Kidney epithelial cell (primary cell): ENCODE measurements at regions not wholly inside any gene's neighbourhood (a gene's known extent, or its start where the extent isn't known, plus 50 kb on each side); places are given as distances from the start of the nearest gene placed in this dataset.

Source experiments
- DNase-seq: peaks from one replicate; pipeline ENCODE4 v3.0.0-alpha.2; 2010; ENCODE audit warnings: low read depth
- H3K27me3 ChIP-seq: 2 replicates; pipeline ENCODE4 v1.6.0; 2011; ENCODE audit warnings: low read length; ENCODE audit not compliant: control insufficient read depth, insufficient read depth
- H3K36me3 ChIP-seq: 2 replicates; pipeline ENCODE4 v1.5.1; 2011; ENCODE audit warnings: low read length; ENCODE audit not compliant: control insufficient read depth, insufficient read depth
- H3K4me3 ChIP-seq: 2 replicates; pipeline ENCODE4 v1.5.1; 2011; ENCODE audit warnings: low read depth, mild to moderate bottlenecking, control low read depth, low read length
- TF ChIP-seq, protein P1 (sequence below): IDR thresholded peaks from 2 replicates; pipeline ENCODE4 v1.5.1; 2011; ENCODE audit warnings: mild to moderate bottlenecking, moderate library complexity, low read length, control low read depth, inconsistent platforms; ENCODE audit not compliant: insufficient read depth, poor library complexity, severe bottlenecking

DNA sequence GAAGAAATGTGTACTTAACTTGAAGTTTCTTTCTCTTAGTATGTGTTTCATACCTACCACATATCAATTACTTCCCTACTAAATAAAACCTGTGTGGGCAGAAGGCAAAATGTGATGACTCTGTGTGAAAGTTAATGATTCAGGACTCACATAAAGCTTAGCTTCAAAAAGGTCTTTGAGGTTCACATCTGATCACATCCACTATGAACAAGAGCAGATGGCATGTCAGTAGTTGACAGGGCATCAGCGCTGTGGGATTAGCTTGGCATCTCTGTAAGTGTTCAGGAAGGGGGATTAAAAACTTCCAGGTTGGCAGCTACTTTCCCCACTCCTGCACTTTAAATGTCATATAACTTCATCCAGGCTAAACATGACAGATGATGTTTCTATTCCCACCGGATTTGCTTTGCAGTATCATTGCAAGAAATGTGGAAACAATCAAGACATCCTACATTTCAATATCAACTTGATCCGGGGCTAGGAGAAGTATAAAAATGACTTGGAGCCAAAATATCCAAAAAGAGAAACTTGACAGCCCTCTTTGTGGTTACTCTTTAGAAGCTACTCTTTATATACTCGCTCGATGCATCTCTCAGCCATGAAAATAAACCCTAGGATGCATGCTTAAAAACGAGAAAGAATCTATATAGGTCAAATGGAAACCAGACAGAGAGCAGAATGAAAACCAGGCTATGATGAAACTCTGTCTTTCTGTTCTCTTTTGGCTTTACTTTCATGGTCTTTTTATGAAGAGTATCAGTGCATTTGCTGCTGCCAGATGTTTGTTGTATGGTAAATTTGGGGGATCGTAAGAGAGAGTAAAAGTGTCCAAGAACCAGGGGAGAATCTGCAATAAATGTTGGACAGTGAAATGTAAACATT, 273.1 kb upstream of the ALCAM start:
- H3K4me3 ChIP-seq: no peak overlapping the region
- no peaks in the 10 kb centered on the region for H3K36me3 ChIP-seq
- TF ChIP-seq, protein P1, sequence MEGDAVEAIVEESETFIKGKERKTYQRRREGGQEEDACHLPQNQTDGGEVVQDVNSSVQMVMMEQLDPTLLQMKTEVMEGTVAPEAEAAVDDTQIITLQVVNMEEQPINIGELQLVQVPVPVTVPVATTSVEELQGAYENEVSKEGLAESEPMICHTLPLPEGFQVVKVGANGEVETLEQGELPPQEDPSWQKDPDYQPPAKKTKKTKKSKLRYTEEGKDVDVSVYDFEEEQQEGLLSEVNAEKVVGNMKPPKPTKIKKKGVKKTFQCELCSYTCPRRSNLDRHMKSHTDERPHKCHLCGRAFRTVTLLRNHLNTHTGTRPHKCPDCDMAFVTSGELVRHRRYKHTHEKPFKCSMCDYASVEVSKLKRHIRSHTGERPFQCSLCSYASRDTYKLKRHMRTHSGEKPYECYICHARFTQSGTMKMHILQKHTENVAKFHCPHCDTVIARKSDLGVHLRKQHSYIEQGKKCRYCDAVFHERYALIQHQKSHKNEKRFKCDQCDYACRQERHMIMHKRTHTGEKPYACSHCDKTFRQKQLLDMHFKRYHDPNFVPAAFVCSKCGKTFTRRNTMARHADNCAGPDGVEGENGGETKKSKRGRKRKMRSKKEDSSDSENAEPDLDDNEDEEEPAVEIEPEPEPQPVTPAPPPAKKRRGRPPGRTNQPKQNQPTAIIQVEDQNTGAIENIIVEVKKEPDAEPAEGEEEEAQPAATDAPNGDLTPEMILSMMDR: no peak
- H3K27me3 ChIP-seq: no peaks in the 10 kb centered on the region
- DNase-seq: no peak

DNA sequence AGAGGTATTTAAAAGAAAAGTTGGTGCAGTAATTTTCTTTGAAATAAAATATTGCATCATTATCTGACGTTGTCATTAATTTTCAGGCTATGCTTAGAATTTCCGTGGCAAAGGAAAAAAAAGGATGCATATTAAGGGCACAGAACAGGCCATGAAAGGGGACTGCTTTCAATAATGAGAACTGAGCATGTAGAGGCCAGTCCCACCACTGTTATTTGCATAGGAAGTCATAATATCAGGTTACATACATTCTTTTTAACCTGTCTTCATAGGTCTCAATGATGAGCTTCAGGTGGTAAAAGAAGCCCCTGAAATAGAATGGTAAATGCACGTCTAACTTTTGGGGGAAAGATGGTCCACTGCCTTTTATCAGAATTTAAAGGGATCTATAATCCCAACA, 272.1 kb upstream of the ALCAM start:
- no peak for DNase-seq
- H3K27me3 ChIP-seq: no peaks in the 10 kb centered on the region
- no peak overlapping the region for H3K4me3 ChIP-seq
- TF ChIP-seq, protein P1: no peak
- no peaks in the 10 kb centered on the region for H3K36me3 ChIP-seq

DNA sequence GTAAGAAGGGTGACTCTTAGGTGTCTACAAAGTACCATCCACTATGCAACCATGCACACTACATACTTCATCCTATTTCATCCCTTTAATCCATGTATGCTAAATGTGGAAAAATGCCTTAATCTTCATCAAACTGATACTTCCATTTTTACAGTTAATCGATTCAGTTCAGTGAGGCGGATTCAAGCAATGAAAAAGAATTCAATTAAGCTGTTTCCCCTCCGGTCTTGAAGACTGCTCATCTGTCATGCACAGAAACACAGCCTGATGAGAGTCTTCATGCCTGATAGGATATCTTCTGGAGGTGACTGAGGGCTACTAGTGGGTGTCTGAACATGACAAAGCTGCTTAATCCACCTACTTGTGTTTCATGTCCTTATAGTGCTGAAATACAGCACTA, 270.6 kb upstream of the ALCAM start:
- TF ChIP-seq, protein P1: no peak
- Histone ChIP-seq H3K27me3 (no peaks in the 10 kb centered on the region), H3K36me3 (no peaks in the 10 kb centered on the region), H3K4me3 (no peak overlapping the region)
- no peak for DNase-seq

DNA sequence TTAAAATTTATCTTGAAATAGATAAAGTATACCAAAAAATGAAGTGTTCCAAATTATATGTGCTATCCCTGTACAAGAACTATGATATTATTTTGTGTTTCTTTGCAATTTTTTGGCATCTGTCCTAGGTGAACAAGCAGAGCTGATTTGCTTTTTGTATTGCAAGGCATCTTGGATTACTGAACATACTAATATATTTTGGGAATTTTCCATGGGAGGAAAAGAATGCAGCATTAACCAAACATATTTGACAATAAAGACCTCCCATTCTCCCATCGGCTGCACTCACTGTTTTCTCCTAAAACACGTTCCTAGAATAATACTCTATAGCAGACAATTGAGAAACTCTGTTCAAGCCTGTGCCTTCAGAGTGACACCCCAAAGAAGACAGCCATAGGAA, 265.1 kb upstream of the ALCAM start:
- no peaks in the 10 kb centered on the region for H3K36me3 ChIP-seq
- no peak for DNase-seq
- TF ChIP-seq, protein P1: no peak
- no peaks in the 10 kb centered on the region for H3K27me3 ChIP-seq
- H3K4me3 ChIP-seq: no peak overlapping the region

DNA sequence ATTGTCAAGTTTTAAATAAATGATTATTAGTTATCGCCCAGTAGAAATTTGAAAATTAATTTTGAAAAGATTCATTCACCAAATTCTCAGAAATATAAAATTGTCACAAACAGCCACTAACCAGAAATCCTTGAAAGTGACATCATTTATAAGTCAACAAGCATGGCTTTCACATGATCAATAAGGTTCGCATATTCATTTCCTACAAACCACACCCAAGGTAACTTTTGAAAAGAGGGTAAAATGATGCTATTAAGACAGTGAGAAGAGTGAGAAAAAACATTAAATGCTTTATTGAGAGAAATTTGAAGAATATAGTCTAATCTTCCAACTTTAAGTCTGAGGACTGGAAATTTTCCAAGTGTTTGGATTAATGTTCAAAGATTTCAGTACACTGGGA, 263.6 kb upstream of the ALCAM start:
- TF ChIP-seq, protein P1: no peak
- Histone ChIP-seq H3K36me3 (no peaks in the 10 kb centered on the region), H3K4me3 (no peak overlapping the region), H3K27me3 (no peaks in the 10 kb centered on the region)
- no peak for DNase-seq

DNA sequence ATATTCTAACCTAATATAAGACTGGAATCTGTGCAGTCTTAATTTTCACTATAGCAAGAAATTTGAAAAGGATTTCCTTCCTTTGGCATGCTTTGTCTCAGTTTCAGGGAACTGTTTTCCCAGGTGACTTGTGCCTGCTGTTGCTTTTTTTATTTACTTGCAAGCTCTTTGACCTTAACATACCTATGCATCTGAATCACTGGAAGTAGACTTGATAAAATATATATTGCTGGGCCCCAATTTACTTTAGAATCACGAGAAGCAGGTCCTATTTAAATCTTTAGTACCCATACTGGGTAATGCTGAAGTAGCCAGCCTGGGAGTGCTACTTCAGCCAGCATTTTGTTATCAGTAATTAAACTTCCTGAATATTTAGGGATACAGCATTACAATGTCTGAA, 257.9 kb upstream of the ALCAM start:
- H3K4me3 ChIP-seq: no peak overlapping the region
- H3K27me3 ChIP-seq: no peaks in the 10 kb centered on the region
- H3K36me3 ChIP-seq: no peaks in the 10 kb centered on the region
- TF ChIP-seq, protein P1: no peak
- no peak for DNase-seq
